GM21360 (cell line): ENCODE measurements at regions not wholly inside any gene's neighbourhood (a gene's known extent, or its start where the extent isn't known, plus 50 kb on each side); places are given as distances from the start of the nearest gene placed in this dataset.

Source experiments
- ATAC-seq: cut with Tn5 transposase; IDR thresholded peaks from one replicate; pipeline ENCODE4 v1.9.1; 2021; ENCODE audit warnings: mild to moderate bottlenecking, moderate library complexity; ENCODE audit not compliant: unreplicated experiment

GRCh38 chrX:5549512-5549911, 679.2 kb downstream of the NLGN4X start:
- no peak for ATAC-seq

- ATAC-seq = no peak
Measured at GRCh38 chrX:5537098-5537497, 691.6 kb downstream of the NLGN4X start.

- ATAC-seq = no peak
Measured at GRCh38 chrX:5536261-5536660, 692.4 kb downstream of the NLGN4X start.

GRCh38 chrX:5528057-5528456, 700.6 kb downstream of the NLGN4X start:
- no peak for ATAC-seq

- no peak for ATAC-seq
Measured at GRCh38 chrX:5526191-5526590, 702.5 kb downstream of the NLGN4X start.

- no peak for ATAC-seq
Measured at GRCh38 chrX:5490786-5491563, 737.7 kb downstream of the NLGN4X start.

GRCh38 chrX:5474282-5474681, 754.4 kb downstream of the NLGN4X start:
- no peak for ATAC-seq

- ATAC-seq = peak; percentile 52
Measured at GRCh38 chrX:5458300-5458842, 770.3 kb downstream of the NLGN4X start.

GRCh38 chrX:5449323-5449722, 779.3 kb downstream of the NLGN4X start:
- ATAC-seq = no peak

- ATAC-seq = no peak
Measured at GRCh38 chrX:5431823-5432222, 796.8 kb downstream of the NLGN4X start.

GRCh38 chrX:5425119-5425518, 803.5 kb downstream of the NLGN4X start:
- ATAC-seq = no peak

GRCh38 chrX:5417381-5417780, 811.3 kb downstream of the NLGN4X start:
- no peak for ATAC-seq

- ATAC-seq = no peak
Measured at GRCh38 chrX:5415738-5416137, 812.9 kb downstream of the NLGN4X start.

GRCh38 chrX:5409106-5409505, 819.6 kb downstream of the NLGN4X start:
- no peak for ATAC-seq

- ATAC-seq = no peak
Measured at GRCh38 chrX:5402461-5402860, 826.2 kb downstream of the NLGN4X start.

GRCh38 chrX:5399403-5399802, 829.3 kb downstream of the NLGN4X start:
- ATAC-seq = no peak

- ATAC-seq = no peak
Measured at GRCh38 chrX:5397409-5397808, 831.3 kb downstream of the NLGN4X start.

- ATAC-seq = no peak
Measured at GRCh38 chrX:5390376-5390775, 838.3 kb downstream of the NLGN4X start.

GRCh38 chrX:5388087-5388486, 840.6 kb downstream of the NLGN4X start:
- ATAC-seq = no peak

GRCh38 chrX:5380426-5380825, 848.2 kb downstream of the NLGN4X start:
- ATAC-seq = no peak

GRCh38 chrX:5341902-5342301, 886.8 kb downstream of the NLGN4X start:
- no peak for ATAC-seq

- no peak for ATAC-seq
Measured at GRCh38 chrX:5337160-5337559, 891.5 kb downstream of the NLGN4X start.

- ATAC-seq = no peak
Measured at GRCh38 chrX:5324546-5324945, 904.1 kb downstream of the NLGN4X start.
